HG03095 (cell line): ENCODE measurements at regions not wholly inside any gene's neighbourhood (a gene's known extent, or its start where the extent isn't known, plus 50 kb on each side); places are given as distances from the start of the nearest gene placed in this dataset.
A peak's percentile ranks its signal among the peaks of the same experiment; 100 is the strongest.

ENCODE experiments used
- ATAC-seq: cut with Tn5 transposase; IDR thresholded peaks from one replicate; pipeline ENCODE4 v1.9.1; 2021; ENCODE audit warnings: moderate library complexity; ENCODE audit not compliant: unreplicated experiment

DNA sequence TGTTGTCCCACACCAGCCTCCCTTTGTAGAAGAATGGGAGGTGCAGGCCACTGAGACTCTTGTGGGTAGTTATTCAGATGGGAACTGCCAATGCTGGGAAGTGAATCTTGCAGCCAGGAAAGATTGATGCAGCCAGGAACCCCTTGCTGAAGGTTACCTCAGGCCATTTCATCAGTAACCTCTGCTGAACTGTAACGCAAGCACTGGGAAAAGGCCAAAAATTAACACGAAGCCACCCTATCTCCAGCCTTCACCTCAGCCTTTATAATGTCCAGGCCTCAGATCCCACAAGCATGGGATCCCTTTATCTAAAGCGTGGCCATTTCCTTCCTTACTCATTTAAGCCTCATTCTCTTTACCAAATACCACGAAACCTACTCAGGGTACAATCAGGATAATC is 211.1 kb downstream of the SPTSSA start:
- no peak for ATAC-seq

DNA sequence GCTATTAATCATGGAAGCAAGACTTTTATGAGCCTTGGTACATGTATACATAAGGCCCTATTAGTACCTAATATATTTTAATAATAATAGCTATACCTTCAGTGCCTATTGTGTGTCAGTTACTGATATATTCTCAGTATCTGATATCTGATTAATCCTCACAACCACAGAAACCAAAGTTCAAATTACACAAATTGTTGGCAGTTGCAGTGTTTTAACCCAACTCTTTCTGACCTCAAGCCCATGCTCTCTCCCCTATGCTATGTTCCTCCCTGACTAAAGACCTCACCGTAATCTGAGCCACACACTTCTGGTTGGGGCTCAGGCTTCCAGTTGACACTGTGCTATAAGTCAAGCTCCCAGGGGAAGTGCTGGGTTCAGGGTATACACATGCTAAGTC is 214.4 kb downstream of the SPTSSA start:
- ATAC-seq: no peak

DNA sequence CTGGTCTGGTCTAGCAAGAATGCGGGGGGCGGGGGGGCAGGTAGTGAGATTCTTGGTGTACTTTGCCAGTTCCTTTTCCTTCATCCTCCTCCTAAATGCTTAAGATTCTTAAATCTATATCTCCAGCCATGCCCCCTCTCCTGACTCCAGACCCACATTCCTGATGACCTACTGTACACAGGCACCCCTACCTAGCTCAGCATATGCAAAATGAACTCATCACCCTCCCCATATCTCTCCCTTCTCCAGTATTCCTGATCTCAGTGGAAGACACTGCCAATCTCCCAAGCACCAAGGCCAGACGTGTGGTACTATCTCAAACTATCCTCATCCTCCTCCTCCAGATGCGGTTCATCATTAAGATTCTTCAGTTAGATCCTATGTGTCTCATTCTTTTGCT is 215.8 kb downstream of the SPTSSA start:
- no peak for ATAC-seq

DNA sequence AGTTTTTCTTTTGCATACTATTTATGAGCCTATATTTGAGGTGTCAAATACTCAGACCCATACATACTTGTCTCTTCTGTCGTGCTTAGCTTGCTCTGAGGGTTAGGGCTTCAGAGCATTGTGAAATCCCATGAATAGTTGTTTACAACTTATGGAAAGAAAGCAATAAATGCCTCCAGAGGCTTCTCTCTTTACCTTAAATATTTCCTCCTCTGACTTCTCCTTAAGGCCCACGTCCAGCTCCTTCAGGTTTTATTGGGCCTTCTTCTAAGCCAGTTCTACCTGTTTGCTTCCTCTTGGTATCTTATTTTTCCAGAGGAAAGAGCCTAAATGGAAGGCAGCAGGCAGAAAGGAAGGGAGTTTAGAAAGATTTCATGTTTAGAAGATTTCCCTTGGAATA is 218.6 kb downstream of the SPTSSA start:
- no peak for ATAC-seq

DNA sequence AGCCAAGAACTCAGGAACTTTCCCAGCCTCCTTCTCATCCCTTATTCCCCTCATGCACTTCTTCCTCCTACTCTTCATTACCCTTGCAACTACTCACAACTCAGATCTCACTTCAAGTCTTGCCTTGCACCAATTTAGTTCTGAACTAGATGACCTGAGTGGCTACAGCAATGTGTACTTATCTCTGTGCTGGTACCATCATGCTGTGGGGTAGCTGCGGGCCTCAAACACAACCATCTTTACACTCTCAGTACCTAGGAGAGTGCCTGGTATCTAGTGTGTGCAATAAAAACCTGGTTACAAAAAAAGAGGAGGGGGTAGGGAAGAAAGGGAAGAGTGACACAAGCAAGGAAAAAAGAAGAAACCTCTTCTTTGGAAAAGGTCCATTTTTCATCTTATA is 219.0 kb downstream of the SPTSSA start:
- ATAC-seq: no peak

DNA sequence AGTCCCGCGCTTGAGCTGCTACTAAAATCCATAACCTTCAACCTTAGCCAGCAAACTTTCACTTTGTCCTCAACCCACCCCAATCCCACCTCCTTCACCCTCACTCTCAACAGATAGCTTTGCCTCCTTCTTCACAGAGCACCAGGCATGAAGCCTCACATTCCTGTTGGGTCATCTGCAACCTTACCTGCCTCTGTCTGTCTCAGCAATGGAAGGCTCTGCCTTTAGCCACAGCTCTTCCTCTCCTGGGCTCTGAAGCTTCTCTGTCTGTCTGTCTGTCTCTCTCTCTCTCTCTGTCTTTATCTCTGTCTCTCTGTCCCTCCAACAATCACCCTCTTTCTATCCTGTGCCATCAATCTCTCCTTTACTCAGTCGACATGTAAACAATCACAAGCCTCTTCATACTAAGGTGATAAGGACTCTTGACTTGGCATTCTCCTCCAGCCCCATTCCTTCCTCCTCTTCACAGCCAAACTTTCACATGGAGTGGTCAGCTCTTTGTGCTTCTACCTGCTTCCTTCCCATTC is 220.8 kb downstream of the SPTSSA start:
- no peak for ATAC-seq

DNA sequence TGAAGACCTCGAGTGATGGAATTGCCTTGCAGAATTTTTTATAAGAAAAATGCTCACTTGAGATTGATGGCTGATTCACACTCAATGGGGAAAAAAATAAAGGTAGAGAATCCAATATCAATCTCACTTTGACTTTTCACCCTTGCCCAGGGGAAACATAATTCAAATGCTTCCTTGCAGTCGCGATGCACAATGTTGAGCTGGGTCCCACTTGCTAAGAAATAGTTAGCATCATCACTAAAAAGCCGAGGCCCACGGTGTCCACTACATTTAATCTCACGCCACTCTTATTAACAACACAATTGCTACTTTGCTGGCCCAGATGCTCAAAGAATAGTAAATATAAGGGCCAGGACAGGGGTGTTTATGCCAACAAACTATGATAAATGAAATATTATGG is 223.4 kb downstream of the SPTSSA start:
- ATAC-seq: no peak

DNA sequence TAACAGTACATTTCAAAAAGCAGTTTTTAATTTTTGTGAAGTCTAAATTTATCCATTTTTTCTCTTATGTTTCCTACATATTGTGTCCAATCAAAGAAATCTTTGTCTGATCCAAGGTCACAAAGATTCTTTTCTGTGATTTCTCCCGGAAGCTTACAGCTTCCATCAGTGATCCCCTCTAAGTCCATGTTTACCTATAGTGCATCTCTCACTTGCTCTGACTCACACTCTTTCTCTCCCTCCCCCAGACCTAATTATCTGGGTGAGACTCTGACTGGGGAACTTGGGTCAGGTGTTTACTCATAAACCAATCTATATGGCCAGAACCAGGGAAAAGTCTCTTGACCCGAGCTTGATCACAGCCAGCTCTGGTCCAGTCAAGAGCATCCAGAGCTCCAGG is 224.4 kb downstream of the SPTSSA start:
- no peak for ATAC-seq

DNA sequence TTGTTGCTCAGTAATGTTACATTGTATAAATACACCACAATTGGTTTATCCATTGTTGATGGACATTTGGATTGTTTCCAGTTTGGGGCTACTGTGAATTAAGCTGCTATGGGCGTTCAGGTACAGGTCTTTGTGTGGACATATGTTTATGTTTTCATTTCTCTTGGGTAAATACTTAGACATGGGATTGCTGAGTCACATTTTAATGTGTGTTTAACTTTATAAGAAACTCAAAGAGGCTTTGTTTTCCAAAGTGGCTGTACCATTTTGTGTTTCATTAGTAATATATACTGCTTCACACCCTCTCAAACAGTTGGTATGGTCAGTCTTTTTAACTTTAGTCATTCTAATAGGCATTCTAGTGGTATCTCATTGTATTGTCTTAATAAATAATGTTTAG is 225.0 kb downstream of the SPTSSA start:
- ATAC-seq: no peak

DNA sequence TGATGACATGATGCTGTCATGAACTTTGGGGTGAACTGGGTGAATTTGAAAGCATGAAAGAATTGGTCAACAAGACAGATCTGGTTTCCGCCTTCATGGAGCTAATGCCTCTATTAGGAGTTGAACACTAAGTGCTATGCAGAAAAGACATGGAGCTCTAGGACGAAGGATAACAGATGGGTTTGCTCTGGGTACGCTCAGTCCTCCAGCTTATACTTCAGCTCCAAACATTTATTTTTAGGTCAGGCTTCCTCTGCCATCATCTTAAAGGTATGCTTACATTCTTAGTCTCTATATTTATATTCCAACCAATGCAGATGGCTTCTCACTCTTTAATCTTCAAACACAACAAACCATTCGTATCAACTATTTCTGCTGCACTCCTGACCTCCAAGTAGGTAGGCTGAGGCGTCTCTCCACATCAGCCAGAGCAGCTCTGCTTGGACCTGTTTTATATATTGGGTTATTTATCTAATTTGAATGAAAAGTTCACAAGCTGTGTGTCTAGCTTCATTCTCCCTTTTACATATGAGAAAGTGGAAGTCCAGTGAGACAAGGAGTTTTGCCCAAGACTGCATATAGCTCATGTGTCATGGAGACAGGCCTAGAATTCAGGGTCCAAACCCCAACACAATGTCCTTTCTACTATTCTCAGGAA is 226.3 kb downstream of the SPTSSA start:
- ATAC-seq: no peak

DNA sequence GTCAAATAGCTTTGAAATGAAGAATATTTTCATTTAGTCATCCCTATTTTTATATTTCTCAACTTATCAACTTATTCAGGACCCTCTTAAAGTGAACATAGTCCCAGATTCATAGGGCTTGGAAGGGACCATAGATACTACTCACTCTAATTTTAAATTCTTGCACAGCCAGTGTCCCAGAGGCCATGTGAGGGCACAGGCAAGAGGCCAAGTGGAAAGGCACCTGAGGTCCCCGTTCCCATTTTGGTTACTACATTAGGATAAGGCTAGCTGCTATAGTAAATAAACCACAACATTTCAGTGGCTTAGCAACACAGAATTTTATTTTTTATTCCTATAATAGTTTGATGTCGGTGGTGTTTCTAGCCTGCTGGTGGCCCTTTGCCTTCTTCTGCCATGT is 227.8 kb downstream of the SPTSSA start:
- ATAC-seq: no peak

DNA sequence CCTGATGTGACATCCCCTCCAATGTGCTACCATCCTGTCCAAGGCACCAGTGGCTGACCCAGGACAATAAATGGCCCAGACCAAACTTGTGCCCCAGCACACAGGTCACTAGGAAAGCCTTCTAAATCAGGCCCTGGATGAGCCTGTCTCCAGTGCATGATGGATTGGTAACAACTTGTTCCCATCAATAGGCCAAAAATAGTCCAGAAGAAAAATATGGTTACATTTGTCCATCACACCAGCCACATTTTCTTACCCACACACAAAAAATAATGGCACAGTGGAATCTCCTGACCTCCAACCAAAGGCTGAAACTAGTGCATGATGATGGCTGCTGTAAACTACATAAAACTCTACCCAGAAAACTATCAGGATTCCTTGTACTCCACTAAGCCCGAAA is 228.4 kb downstream of the SPTSSA start:
- no peak for ATAC-seq

DNA sequence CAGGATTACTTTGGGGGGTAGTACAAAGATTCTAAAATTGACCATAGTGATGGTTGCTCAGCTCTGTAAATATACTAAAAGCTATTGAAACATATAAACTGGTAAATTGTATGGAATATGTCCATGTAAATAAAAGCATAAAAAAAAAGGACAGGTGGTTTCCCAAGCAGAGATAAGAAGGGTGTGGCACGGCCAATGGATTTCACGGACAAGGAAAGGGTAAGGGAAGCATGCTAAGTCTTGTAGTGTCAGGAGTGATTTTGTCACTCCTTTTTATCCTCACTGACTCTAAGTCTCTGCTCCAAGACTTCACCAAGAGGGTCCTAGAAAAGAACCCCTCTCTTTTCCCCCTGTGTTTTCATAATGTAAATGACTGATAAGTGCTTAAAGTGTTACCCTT is 229.2 kb downstream of the SPTSSA start:
- no peak for ATAC-seq

DNA sequence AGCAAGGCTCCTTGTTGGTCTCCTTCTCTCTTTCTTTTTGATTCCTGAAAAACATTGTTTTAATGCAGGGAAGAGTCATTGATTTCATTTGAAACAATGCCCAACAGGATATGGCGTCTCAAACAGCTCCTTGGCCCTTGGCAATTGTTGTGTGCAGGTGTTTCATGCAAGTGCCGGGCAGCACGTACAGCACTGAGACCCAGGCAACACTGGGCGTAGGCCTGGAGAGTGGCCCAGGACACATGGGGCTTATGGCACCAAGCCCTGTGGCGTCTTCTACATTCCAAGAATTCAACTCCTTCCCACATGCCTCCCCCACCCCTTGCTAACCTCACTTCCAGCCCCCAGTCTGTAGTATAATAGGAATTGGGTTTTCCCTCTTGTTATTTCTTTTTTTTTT is 230.4 kb downstream of the SPTSSA start:
- ATAC-seq: no peak

DNA sequence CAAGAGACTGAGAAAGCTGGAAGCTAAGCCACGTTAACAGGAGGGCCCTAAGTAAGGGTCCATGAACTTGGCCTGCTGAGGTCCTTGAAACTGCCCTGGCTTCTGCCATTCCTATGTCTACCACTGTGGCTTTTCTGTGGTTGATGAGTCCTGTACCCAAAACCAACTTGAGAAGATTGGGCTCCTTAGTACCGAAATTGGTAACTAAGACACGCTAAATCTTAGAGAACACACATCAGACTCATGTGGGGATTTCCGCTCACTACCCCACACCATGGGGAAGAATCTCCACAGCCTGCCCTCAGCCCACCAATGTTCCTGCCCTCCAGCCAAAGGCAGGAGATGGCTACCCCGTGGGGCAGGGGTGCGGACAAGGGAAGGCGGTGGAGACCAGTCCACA is 232.9 kb downstream of the SPTSSA start:
- no peak for ATAC-seq

DNA sequence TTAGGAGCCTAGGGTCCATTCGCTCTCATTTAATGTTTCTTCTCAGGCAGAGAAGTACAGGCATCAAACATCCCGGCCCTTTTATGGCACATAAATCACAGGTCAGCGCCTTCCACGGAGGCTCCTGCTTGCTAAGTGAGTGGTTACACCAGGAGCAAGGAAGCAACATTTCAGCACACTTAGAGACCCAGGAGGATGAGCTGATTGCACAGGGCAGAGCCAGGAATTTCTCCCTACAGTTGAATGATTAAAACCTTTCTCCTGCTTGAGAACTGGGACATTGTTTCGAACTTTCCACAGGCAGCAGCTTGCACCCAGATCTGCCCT is 233.4 kb downstream of the SPTSSA start:
- no peak for ATAC-seq

DNA sequence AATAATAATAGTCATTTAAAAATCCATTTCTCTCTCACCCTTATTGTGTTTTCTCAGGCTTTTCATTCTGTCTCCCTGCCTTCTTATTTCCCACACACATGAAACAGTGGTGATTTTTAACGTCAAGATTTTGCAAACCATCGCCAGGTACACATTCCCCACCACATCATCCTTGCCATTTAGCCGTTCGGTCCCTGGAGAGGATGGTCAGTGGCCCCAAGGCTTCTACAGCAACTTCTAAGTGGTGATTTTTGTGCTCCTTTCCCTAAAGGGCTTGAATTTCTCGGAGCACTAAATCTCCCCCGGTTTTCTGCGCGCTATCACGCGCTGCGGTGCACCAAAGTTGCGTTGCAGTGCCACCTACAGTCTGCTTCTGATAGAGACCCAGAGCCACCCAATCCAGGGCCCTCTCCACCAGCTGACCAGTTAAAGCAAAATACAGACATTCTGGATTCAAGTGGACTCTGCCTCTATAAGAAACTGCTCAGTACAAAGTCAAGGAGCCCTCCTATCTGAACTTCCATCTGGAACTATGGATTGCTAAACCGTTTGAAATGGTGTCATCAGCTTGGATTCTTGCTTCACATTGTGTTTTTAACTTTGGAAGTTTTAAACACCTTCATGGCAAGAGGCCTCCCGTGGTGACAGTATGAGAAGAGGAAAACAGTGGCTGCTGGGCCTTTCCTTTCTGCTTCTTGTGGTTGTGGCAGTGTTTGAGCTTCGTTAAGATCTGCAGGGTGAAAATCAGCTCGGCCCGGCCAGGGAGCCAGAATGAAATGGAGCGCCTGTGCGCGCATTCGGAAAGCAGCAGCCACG is 234.0 kb downstream of the SPTSSA start:
- ATAC-seq: peak; percentile 73

DNA sequence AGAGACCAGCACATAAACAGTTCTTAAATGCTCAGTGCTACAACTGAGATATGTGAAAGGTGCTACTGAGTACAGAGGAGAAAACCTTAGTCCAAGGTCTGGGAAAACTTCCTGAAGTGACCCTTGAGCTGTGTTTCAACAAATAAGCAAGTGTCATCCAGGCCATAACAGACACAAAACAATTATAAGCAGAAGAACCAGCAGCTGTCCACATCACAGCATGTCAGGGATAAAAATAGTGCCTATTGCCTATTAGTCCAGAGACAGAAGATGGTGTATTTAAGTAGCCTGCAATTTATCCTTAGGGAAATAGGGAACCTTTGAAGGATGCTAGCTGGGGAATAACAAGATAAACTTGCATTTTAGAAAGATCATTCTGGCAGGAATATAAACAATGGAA is 237.8 kb downstream of the SPTSSA start:
- ATAC-seq: no peak

DNA sequence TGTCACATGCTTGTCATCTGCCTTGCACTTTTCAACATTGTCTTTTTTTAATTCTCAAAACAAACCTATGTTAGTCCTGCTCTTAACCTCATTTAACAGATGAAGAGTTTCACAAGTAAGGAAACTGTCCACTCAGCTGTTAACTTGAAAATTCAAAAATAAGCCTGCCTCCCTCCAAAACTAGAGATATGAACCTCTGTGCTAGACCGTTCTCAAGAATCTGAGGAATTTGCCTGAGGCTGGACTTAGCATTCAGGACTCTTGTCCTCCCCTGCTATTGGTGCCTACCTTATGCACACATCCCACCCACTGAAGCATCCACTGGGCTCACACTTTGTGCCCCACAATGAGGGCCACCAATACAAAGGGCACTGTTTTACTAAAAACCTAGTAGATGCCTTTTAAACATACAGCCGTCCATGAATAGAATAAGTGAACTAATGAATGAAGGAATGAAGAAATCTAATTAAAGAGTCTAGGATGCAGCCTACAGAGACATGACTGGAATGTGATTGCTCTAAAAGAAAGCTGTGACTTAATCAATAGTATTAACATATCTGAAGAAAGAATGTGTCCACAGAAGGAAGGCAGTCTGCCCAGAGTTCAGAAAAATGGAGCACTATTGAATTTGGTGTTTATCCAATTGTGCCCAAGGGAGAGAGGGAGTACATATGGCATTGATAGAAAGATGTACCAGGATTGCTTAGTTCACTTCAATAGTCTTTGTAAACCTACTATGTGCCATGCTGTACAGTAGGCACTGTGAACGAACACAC is 238.5 kb downstream of the SPTSSA start:
- no peak for ATAC-seq

DNA sequence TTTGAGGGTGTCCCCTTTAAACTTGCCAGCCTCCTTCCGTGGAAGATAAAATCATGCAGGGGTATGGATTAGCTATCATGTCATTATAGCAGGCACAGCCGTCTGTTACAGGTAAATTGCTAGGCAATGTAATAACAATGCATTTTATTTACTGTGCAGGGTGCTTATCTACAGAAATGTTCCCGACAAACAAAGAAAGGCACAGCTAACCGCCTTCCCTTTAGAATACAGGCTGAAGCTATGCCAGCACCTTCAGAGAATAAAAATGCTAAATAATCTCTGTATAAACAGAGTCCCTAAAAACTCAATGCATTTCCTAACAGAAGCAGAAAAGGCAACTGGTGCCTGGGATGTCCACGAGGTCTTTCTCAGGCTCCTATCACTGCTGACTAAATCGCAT is 239.2 kb downstream of the SPTSSA start:
- ATAC-seq: no peak

DNA sequence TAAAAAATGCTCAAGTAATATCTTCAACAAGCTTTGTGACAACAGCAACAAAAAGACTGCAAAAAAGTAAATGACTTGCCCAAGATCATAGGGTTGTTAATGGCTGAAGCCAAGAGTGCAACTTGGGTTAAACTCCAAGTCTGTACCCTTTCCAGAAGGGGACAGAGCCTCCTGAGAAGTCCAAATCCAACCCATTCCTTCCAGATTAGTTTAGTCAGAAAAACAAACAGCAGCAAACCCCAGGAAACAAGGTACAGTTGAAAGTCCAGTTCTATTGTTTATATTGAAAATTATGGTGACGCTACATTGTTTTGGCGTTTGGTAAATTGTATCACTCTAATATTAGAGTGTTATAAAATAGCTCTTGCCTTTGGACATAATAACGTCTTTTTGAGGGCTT is 239.9 kb downstream of the SPTSSA start:
- no peak for ATAC-seq

DNA sequence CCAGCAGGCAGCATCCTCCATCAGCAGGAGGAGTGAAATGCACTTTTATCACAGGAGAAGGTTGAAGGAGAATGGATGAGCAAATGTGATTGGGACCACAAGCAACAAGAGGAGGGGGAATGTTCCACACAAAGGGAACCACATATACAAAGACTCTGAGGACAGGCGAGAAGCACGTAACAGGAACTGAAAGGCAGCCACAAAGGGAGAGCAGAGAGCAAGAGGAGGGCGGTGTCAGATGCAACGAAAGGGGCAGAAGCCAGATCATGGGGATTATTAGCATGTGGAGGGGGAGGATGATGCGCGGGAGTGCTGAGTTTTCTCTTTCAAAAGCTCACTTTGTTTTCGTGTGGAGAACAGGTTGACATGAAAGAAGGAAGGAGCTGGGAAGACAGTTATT is 241.1 kb downstream of the SPTSSA start:
- ATAC-seq: no peak
